Renal cortex interstitium (tissue), 11 donors: ENCODE measurements at regions not wholly inside any gene's neighbourhood (a gene's known extent, or its start where the extent isn't known, plus 50 kb on each side); places are given as distances from the start of the nearest gene placed in this dataset.

Source experiments
- DNase-seq, 11 donors: peaks; one replicate each; pipeline ENCODE4 v3.0.0-alpha.2; 2013; ENCODE audit warnings: low read depth in 9 of 11, low spot score in 4 of 11; ENCODE audit errors: extremely low read depth in 1 of 11

DNA sequence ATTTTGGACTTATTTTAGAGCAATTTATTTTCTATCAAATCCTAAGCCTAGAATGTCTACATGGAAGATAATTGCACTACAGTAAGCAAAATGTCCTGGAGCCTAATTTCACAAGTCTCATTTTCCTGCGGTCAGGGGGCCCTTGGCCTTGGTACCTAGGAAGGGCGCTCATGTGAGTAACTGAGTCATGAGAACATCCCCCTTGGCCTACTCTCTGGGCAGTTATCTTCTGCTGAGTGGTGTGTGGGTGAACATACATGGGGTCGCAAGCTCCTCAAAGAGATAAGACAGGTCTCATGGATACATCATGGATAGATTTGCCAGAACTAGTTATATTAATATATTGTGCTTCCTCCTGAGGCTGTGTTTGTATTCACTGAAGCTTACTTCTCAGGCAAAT lies 211.2 kb upstream of the MARCKS start:
- no peak for DNase-seq

DNA sequence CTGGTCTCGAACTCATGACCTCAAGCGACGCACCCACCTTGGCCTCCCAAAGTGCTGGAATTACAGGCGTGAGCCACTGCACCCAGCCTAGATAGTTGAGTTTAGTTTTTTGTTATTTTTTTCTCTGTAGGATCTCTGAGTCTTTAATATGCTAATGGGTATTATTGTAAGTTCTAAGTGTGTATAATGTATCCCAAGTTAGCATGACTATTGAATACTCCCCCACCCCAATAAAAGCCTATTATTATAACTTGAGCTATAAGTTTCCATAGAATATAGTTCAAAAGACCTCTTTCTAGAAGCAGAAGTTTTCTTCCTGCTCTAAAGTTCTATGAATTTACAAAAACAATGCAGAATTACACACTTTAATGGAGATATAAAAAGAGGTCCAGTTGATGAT lies 210.4 kb upstream of the MARCKS start:
- DNase-seq: no peak

DNA sequence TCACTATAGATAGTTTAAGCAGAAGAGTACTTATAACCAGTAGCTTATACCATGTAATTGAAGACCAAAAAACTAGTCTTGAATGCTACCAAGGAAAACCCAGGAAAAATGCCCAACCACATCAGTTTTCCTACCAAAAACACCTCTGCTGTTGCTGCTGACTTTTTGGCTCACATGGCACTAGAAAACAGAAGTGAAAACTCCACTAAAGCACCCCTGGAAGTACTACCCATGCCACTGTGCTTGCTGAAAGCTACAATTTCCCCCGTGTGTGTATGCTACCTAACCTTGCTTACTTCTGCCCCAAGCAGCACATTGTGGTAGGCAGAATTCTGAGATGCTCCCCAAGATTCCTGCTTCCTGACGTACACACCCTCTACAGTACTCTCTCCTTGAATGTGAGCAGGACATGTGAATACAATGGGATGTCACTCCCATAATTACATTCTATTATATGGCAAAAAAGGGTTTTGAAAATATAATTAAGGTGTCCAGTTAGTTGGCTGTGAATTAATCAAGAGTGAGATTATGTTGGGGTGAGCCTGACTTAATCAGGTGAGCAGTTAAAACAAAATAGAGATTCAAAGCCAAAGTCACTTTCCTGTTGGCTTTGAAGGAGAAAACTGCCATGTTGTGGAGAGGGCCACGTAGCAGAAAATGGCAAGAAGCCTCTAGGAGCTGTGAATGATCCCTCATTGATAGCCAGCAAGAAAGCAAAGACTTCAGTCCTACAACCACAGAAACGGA lies 209.8 kb upstream of the MARCKS start:
- DNase-seq: no peak

DNA sequence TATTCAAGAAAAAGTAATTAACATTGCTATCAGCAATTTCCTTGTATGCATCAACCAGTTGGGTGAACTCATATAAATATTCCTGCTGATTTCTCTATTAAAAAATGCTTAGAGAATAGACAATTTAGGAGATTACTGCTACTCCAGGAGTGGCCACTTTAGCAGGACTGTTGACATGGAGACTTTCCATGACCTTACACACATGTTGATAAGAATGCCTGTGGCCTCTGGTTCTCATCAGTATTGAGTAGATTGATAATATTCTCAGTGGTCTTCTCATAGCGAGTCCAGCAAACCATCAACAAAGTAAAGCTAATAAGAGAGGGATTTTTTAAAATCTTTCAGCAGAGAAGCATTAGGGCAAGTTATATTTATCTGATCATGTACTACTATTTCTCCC lies 208.4 kb upstream of the MARCKS start:
- no peak for DNase-seq

DNA sequence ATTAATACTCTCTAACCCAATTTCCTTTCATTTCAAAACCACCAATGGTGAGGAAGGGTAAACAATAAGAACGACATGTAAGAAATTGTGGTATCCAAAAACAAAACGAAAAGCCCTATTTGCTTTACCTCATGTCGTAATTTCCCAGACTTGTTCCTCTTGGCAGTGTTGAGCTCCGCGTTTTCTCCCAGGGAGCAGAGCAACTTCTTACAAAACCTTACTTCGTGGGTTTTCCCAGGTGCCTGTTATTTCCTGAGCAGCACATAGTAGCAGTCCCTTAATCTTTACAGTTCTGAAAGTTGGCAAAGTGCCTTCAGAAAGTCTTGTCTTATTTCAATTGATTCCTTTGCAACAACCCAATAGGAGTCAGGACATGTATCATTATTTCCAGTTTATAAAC lies 207.9 kb upstream of the MARCKS start:
- DNase-seq: no peak

DNA sequence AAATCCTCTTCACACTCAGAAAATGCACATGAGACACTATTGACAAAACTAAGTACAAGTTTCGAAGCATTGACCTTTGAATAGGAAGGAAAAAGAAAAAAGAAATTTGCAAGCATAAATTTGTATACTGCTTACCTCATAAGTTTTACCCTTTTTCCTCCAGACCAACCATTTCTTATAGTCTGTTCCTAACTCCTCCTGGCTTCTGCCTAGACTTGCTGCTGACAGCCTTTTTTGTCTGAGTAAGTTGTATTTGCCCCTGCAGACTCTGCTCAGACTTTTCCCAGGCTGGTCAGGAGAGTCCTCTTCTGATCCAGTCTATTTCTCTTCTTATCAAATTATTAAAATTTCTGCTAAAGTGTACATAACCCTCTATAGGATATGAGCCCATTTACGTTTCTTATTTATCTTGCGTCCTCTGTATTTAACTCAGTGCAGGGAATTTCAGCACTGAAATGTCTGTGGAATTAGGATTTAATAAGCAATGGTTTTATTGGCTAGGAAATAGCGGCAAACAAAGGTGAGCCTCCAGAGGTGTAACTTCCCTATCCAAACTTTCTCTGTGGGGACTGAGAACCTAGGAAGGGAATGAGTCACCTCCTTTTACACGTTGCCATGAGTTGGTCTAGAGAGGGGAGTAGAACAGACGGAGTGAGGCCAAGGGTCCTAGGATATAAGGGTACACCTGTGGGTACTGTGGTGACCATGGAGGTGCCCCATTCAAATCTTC lies 207.1 kb upstream of the MARCKS start:
- no peak for DNase-seq

DNA sequence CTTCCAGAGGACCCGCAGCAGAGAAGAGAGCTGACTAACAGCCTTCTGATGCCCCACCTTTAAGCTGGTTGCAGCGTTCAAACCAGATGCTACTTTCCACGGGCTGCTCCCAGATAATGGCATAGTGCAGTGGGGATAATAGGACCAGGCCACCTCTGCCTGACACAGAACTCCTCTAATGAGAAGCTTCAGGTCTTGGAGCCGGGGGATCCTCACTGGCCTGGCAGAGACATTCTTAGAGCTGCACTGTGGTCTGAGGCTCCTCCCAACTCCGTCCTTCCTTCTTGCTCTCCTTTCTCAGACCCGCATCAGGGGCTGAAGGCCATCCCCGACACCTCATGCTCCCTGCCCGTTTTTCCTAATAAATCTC lies 206.6 kb upstream of the MARCKS start:
- DNase-seq: no peak

DNA sequence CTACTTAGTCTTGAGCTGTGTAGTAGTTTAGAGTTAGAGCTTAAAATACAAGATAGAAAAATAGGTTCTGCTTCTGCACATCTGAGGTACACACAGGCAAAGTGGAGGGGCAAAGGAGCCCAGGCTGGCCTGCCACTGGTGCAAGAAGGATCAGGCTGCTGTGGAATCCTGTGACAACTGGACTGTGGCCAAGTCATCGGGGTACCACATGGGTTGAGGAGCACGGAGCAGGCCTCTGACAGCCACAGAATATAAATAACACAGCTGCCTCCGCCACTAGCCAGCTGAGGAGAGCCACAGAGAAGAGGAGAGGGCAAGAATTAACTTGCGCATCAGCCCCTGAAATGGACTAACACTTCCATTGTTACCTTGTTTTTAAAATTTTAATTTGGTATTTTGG lies 206.0 kb upstream of the MARCKS start:
- DNase-seq: no peak

DNA sequence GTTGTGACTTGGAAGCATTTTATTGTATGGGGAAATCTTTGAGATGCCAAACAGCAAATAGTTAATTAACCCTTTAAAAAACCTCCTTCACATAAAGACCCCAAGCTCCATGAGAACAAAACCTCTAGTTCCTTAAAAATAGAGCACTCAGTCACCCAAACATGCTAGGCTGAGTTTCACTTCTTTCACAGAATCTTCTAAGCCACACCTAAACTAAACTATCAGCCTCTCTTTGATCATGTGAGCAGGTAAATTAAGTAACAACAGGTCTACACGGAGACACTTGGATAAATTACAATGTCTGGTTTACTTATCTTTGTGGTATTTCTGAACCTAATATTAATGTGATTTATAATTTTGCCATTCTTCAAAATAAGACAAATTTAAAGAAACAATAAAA lies 205.2 kb upstream of the MARCKS start:
- no peak for DNase-seq

DNA sequence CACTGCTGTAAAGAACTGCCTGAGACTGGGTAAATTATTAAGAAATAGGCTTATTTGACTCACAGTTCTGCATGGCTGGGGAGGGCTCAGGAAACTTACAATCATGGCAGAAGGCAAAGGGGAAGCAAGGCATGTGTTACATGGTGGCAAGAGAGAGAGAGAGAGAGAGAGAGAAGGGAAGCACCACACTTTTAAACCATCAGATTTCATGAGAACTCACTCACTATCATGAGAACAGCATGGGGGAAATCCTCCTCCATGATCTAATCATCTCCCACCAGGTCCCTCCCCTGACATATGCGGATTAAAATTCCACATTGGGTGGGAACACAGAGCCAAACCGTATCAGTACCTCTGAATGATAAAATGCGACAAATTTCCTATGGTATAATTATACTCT lies 203.9 kb upstream of the MARCKS start:
- DNase-seq: no peak

DNA sequence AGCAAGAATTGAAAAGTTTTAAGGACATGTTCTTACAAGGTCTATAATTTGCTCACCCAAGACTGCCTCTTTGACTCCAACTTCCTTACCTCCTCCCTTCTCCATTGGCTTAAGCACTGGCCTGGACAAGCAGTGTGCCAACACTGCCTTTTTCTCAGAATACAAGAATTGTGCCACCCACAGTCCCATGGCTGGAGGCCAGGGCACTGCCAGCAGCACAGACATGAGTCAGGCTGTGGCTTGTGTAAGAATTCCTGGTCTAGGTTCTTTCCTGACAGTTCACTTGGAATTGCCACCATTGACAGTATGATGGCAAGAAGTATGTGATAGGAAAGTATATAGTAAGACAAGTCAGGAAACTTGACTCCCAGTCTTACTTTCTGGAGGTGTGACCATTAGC lies 202.7 kb upstream of the MARCKS start:
- DNase-seq: no peak

DNA sequence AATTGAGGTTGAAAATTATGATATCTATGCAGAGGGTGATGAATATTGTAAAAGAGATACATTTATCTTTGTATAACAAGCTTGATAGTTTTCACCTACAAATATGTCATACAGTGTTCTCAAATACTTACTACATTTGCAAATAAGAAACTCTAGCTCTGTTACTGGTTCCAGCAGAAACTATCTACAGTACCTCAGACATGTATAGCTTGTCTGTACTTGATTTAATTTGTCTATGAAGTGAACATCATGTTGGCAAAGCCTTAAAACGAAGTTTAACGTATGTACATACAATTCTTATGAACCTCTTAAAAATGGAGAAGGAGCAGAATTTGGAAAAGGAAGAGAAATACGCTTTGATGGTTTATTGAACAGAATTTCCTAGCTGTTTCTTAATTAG lies 201.4 kb upstream of the MARCKS start:
- no peak for DNase-seq

DNA sequence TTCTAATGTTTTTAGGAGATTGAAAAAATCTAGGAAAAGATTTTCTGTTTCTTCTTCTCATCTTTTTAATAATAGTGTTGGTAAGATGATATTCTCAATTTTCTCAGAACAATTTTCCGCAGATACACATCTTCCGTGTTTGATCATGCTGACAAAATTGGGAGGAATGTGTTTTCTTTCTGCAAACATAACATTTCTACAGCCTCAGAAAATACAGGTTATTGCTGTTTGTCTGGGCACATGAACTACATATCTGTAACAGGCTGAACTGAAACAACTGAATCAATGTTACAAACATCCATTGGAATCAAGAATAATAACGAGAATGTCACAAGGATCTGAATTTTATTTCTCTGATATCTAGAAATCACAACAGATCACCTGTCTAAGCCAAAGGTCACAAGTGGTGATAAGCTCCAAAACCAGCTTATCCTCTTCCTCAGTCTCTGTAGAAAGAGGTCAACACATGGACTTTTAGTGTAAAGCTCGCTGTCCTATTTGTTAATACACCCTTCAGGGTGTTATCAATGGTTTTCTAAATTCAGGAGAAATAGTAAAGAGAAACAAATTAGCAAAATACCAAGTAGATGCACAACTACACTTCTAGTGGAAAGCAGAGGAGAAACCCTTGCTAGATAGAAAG lies 197.3 kb upstream of the MARCKS start:
- DNase-seq: no peak

DNA sequence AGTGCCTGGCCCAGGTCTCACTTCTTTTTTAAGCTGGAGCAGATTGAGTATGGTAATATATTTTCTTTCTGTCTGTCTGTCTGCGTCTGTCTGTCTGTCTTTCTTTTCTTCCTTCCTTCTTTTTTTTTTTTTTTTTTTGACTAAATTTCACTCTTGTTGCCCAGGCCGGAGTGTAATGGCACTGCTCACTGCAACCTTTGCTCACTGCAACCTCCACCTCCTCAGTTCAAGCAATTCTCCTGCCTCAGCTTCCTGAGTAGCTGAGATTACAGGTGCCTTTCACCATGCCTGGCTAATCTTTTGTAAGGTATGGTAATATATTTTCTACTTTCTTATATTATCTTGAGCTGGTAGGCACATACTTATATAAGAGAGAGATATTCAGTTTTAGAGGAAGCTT lies 196.3 kb upstream of the MARCKS start:
- DNase-seq: no peak

DNA sequence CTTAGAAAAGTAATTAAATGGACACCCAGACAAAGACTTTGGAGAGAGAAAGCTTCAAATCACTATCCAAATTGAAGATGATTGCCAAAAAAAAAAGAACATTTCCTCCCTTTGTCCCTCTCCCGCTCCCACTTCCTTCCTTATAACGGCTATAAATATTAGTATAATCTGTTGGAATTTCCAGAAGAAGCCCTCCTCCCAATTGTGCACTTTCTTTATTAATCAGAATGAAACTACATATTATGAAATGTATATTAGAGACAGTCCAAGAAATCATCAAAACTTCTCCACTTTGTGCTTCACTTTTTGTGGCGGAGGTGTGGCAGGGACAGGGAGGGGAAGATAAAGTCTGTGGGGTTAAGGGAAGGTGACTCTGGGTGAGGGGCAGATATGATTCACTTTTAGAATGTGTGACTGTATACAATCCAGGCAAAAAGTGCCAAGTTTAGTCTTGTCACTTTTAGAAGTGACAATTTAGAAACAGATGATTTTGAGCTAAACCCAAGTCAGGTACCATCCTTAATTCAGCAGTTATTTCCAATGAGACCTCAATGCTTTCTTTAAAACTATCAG lies 195.0 kb upstream of the MARCKS start:
- DNase-seq: no peak

DNA sequence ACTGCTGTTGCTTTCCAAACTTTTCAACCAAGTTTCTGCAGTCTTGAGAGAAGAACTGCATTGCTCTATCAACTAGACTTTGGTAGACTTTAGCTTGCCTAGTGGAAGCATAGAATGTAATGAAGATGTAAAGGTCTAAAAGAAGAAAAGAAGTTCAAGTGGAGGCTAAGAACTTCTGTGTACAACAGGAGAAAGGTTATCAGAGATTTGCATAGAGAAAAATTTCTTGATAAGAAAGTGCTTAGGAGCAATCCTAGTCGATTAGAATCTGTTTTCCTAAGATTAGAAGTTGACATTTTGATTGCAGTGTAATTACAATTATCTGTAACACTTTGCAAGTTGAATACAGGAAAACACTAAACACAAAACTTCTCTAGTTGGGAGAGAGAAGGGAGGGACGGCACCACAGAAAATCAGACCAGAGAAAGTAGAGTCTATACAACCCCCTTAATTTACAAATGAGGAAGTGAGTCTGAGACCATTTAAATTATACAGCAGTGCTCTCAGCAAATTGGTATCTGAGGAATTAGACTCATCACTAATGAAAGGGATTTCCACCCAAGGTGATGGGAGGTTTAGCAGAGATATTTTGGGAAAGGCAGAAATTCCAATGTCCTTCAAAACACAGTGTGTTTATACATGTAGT lies 194.3 kb upstream of the MARCKS start:
- DNase-seq: no peak

DNA sequence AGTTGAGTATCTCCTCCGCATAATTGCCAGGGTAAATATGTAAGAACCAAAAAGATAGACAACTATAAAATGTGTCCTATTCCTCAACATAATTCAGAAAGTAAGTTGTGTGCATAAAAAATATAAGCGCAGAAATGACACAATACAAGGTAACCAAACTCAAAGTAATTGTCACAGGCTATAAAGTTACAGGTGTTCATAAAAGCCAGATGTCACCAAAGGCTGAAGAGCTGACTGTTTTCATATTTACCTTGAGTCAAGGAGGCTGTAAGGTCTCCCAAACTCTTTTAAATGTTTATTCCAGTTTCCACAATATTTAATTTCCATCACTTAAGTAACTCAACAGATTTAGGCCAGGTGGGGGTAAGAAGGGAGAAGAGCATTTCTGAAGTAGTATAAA lies 192.2 kb upstream of the MARCKS start:
- DNase-seq: no peak

DNA sequence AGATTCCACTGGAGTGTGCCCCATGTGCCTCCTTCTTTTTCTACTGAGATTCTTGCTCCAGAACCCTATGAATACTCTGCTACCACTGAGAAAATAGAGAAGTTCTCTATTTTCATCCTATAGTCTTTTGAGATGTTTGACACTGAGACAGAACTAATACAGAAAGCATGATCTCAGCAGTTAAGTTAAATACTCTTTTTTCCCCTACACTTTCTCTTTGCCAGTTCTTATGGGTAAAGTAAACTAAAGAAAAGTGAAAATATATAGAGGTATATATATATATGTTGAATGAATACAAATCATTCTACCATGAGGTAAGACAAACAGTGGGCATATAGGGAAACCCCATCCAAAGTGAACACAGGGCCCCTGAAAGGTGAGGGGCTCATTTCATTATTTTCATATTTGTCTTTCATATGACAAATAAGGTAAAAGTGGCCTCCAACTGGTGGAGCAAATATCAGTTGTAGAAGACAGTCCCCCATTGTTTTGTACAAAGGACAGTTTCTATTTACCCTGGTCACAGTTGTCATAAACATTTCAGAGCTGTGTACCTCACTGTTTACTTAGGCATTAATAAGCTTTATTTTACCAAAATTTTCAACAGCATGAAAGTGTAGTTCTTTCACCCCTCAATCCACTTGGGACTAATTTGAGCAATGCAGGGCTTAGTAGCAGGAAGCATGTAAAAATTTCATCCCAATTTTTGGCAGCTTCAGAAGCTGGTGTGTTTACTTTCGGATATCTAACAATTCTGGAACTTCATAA lies 188.3 kb upstream of the MARCKS start:
- peak in 1 of 11 donors; percentile 46 for DNase-seq

DNA sequence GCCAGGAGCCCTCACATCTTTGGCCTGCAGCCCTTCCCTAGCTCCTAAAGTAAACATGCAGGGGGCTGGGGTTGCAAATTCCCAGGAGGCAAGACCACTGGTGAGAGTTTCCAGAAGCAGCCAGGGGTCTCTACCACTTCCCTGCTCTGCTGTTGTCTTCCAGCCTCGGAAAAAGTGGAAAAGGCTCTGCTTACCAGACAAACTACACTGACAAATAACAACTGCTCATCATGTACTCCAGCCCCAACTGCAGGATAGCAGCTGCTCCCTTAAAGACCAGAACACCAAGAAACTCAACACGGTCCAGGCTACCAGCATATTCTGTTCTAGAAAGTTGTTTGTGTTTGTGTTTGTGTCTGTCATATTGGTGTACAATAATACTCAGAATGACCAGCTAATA lies 187.5 kb upstream of the MARCKS start:
- peak in 2 of 11 donors; percentile 31 to 52 for DNase-seq
